GM12878 (cell line): ENCODE measurements at regions not wholly inside any gene's neighbourhood (a gene's known extent, or its start where the extent isn't known, plus 50 kb on each side); places are given as distances from the start of the nearest gene placed in this dataset.
"Not testable (repeated sequence)": the region's sequence is repeated elsewhere in the genome, so short reads cannot be mapped to it uniquely, and the experiment has no call there.

Experiments used
- ATAC-seq: fragments of 200-7000 bp; cut with Tn5 transposase; 3 replicates; pipeline ENCODE4 v1.9.1; 2020; ENCODE audit warnings: mild to moderate bottlenecking, moderate library complexity
- BruUV-seq: library from RNA; stranded (reverse); fragments of 400-500 nt; replicated peaks from 2 replicates; lab custom pipeline; 2021; lab: Mats Ljungman, UMichigan
- CTCF ChIA-PET: fragments of 300-600 bp; sonication (Branson Sonifier 250); formaldehyde crosslinking; extraction: SDS; loops from one replicate; lab custom pipeline; 2021; ENCODE audit warnings: inconsistent platforms; lab: Yijun Ruan, JAX
- POLR2A ChIA-PET: fragments of 350-600 bp; formaldehyde crosslinking; extraction: SDS; loops from one replicate; lab custom pipeline; 2021; ENCODE audit warnings: inconsistent platforms; lab: Charles Lee
- RAD21 ChIA-PET: fragments of 300-600 bp; sonication (Branson Sonifier 250); formaldehyde crosslinking; loops from one replicate; lab custom pipeline; 2023; ENCODE audit warnings: antibody characterized with exemption; ENCODE audit not compliant: unreplicated experiment; lab: Charles Lee
- SMC1A ChIA-PET: fragments of 300-600 bp; sonication (Branson Sonifier 250); formaldehyde crosslinking; loops from one replicate; lab custom pipeline; 2023; ENCODE audit not compliant: unreplicated experiment, uncharacterized antibody; lab: Charles Lee
- DNase-seq: peaks from one replicate; pipeline ENCODE4 v3.0.0-alpha.2; 2011; ENCODE audit warnings: low read depth, low spot score
- FAIRE-seq: peaks from 3 replicates; lab custom pipeline; 2011; peaks lifted over from hg19 to GRCh38; lab: Jason Lieb, UNC
- H2AFZ ChIP-seq: 2 replicates; pipeline ENCODE4 v1.6.0; 2011; ENCODE audit warnings: low read depth, low read length, control low read depth; ENCODE audit not compliant: control insufficient read depth
- H3K27ac ChIP-seq: 2 replicates; pipeline ENCODE4 v1.5.1; 2011; ENCODE audit warnings: control low read depth; ENCODE audit not compliant: control insufficient read depth, insufficient read depth
- H3K27me3 ChIP-seq, 2 experiments: replicated peaks in 1 of 2; 2 replicates each; pipeline versions ENCODE4 v1.6.0 to v1.6.1; 2011; ENCODE audit warnings: low read length in 1 of 2; ENCODE audit not compliant: control insufficient read depth in 2 of 2, insufficient read depth in 2 of 2
- H3K36me3 ChIP-seq, 2 experiments: 2 replicates each; pipeline ENCODE4 v1.5.1; 2011; ENCODE audit warnings: low read length in 1 of 2; ENCODE audit not compliant: control insufficient read depth in 2 of 2, insufficient read depth in 2 of 2
- H3K4me1 ChIP-seq: 2 replicates; pipeline ENCODE4 v1.6.1; 2011; ENCODE audit warnings: mild to moderate bottlenecking, low read length, moderate library complexity, mixed read lengths; ENCODE audit not compliant: control insufficient read depth, insufficient read depth
- H3K4me2 ChIP-seq: 2 replicates; pipeline ENCODE4 v1.6.0; 2011; ENCODE audit warnings: control low read depth; ENCODE audit not compliant: control insufficient read depth, insufficient read depth
- H3K4me3 ChIP-seq: fragments of 200-600 bp; sonication (generic); 2 replicates; pipeline ENCODE4 v1.5.1; 2016
- H3K79me2 ChIP-seq: 2 replicates; pipeline ENCODE4 v1.6.0; 2011; ENCODE audit warnings: low read length; ENCODE audit not compliant: control insufficient read depth, insufficient read depth
- H3K9ac ChIP-seq: 2 replicates; pipeline ENCODE4 v1.8.0; 2011; ENCODE audit warnings: low read length, control low read depth, mixed read lengths; ENCODE audit not compliant: control insufficient read depth, insufficient read depth
- H3K9me3 ChIP-seq: replicated peaks from 3 replicates; pipeline ENCODE4 v1.5.1; 2011; ENCODE audit warnings: mild to moderate bottlenecking, low read length; ENCODE audit not compliant: control insufficient read depth, insufficient read depth
- H4K20me1 ChIP-seq: 2 replicates; pipeline ENCODE4 v1.6.0; 2011; ENCODE audit not compliant: control insufficient read depth, insufficient read depth
- WGBS: methylation state at CpG from one replicate; pipeline ENCODE4 v1.1.6; 2016; ENCODE audit warnings: low lambda C conversion rate; ENCODE audit not compliant: insufficient replicate concordance, insufficient coverage; ENCODE audit errors: missing lambda C conversion rate; 5-methylcytosine and 5-hydroxymethylcytosine counted together
- in situ Hi-C: fragments of 300-500 bp; cut with MboI; formaldehyde crosslinking; loops from 9 replicates; pipeline ENCODE4 v1.14.3; 2018; ENCODE audit warnings: mixed read lengths
- intact Hi-C: fragments of 100-400 bp; cut with micrococcal nuclease; formaldehyde crosslinking; loops from one replicate; pipeline ENCODE4 v1.14.2; 2022; ENCODE audit not compliant: unreplicated experiment

DNA sequence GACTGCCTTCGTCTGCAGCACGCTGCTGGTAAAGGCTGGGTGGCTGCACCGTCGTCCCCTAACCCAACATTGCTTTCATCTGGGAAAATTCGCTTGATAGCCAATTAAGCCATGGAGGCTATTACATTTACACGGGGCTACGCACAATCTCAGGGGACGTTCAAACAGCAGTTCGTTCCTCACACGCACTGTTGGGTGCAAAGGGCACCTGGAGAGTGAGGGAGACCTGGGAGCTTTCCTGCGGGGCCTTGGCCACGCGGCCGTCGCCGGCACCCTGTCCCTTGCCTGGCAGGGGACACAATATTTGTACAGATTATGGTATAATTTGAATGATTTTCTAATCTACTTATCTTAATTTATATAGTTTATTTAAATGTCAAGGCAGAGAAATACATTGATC lies 76.2 kb upstream of the AGAP9 start:
- H3K36me3 ChIP-seq, H3K79me2 ChIP-seq, DNase-seq, ATAC-seq, H3K27me3 ChIP-seq, BruUV-seq, H3K4me2 ChIP-seq, FAIRE-seq, H3K9ac ChIP-seq, in situ Hi-C loops, H3K4me1 ChIP-seq, H3K27ac ChIP-seq, SMC1A ChIA-PET, H2AFZ ChIP-seq, H3K4me3 ChIP-seq, RAD21 ChIA-PET, intact Hi-C loops, H4K20me1 ChIP-seq, POLR2A ChIA-PET, CTCF ChIA-PET, H3K9me3 ChIP-seq: not testable (repeated sequence)
- 80% methylated on average over 15 of the region's 16 CpGs for WGBS

DNA sequence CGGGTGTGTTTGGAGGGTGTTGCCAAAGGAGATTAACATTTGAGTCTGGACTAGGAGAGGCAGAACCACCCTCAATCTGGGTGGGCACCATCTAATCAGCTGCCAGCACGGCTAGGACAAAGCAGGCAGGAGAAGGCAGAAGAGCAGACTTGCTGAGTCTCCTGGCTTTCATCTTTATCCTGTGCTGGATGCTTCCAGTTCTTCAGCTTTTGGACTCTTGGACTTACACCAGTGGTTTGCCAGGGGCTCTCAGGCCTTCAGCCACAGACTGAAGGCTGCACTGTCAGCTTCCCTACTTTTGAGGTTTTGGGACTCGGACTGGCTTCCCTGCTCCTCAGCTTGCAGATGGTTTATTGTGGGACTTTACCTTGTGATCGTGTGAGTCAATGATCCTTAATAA lies 70.4 kb upstream of the AGAP9 start:
- H3K27me3 ChIP-seq, SMC1A ChIA-PET, CTCF ChIA-PET, RAD21 ChIA-PET, BruUV-seq, FAIRE-seq, intact Hi-C loops, H3K9me3 ChIP-seq, POLR2A ChIA-PET, H3K36me3 ChIP-seq, in situ Hi-C loops, H3K27ac ChIP-seq, H3K9ac ChIP-seq, H4K20me1 ChIP-seq, DNase-seq, H3K79me2 ChIP-seq, H3K4me2 ChIP-seq, H3K4me1 ChIP-seq, ATAC-seq, H3K4me3 ChIP-seq, H2AFZ ChIP-seq: not testable (repeated sequence)
- 11% methylated on average over 2 of the region's 4 CpGs for WGBS

DNA sequence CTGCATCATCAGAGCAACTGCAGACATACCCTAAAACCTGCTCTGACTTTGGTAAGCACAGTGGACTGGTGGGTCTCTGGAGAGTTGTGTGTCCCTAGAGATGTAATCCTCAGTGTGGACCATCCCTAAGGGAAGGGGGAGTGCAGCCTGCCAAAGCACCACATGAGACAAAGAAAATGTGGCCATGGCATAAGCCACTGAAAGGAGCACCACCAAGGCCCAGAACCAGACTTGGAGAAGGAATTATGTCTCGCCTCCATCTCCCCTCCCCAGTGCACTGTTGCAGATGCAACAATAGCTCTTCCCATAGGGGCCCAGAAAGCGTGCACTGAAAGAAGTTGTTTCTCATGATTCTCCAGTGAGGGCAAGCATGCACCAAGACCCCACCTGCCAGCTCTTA lies 69.7 kb upstream of the AGAP9 start:
- POLR2A ChIA-PET, H3K79me2 ChIP-seq, H4K20me1 ChIP-seq, intact Hi-C loops, in situ Hi-C loops, H3K4me1 ChIP-seq, H3K36me3 ChIP-seq, H3K4me2 ChIP-seq, ATAC-seq, H3K9ac ChIP-seq, BruUV-seq, H3K9me3 ChIP-seq, H2AFZ ChIP-seq, H3K27me3 ChIP-seq, H3K27ac ChIP-seq, FAIRE-seq, RAD21 ChIA-PET, DNase-seq, H3K4me3 ChIP-seq, CTCF ChIA-PET, SMC1A ChIA-PET: not testable (repeated sequence)
- WGBS, result 8% methylated on average over 2 of the region's 2 CpGs

DNA sequence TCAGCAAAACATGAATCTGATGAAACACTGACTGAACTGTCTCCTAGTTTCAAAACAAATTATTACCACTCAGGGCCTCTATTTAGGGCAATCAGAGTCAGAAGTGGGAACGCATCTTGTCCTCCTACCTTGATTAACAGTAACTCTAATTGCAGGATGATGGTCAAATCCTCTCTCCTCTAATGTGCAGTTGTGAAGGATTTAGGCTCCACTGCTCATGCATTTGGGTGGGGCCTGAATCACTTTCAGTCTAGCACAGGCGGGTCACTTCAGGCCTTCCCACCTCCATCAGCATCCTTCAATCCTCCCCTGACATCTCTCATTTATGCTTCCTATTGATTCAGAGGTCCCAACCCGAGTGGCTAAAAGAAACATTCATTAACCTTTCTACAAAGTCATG lies 67.5 kb upstream of the AGAP9 start:
- BruUV-seq, CTCF ChIA-PET, H3K79me2 ChIP-seq, ATAC-seq, DNase-seq, H3K4me1 ChIP-seq, H3K27me3 ChIP-seq, intact Hi-C loops, H3K27ac ChIP-seq, FAIRE-seq, SMC1A ChIA-PET, H3K4me2 ChIP-seq, H3K4me3 ChIP-seq, RAD21 ChIA-PET, in situ Hi-C loops, H3K9me3 ChIP-seq, H3K36me3 ChIP-seq, POLR2A ChIA-PET, H4K20me1 ChIP-seq, H2AFZ ChIP-seq, H3K9ac ChIP-seq: not testable (repeated sequence)
- WGBS, result 15% methylated on average over 3 of the region's 3 CpGs
